GM23248 (cell line): ENCODE measurements at regions not wholly inside any gene's neighbourhood (a gene's known extent, or its start where the extent isn't known, plus 50 kb on each side); places are given as distances from the start of the nearest gene placed in this dataset.

ENCODE experiments used
- DNase-seq: peaks from one replicate; pipeline ENCODE4 v3.0.0-alpha.2; 2015
- H2AFZ ChIP-seq: fragments of 200-600 bp; sonication (generic); 2 replicates; pipeline ENCODE4 v1.6.1; 2016; ENCODE audit warnings: antibody characterized with exemption
- H3F3A ChIP-seq: fragments of 200-600 bp; sonication (generic); 2 replicates; pipeline ENCODE4 v1.6.1; 2016; ENCODE audit warnings: mild to moderate bottlenecking, antibody characterized with exemption, mixed run types; ENCODE audit not compliant: insufficient read depth
- H3K27ac ChIP-seq: fragments of 200-600 bp; sonication (generic); 2 replicates; pipeline ENCODE4 v1.5.1; 2016; ENCODE audit warnings: mild to moderate bottlenecking
- H3K27me3 ChIP-seq: fragments of 200-600 bp; sonication (generic); replicated peaks from 2 replicates; pipeline ENCODE4 v1.6.1; 2016; ENCODE audit warnings: mild to moderate bottlenecking; ENCODE audit not compliant: insufficient read depth
- H3K36me3 ChIP-seq: fragments of 200-600 bp; sonication (generic); 2 replicates; pipeline ENCODE4 v1.6.1; 2016; ENCODE audit warnings: low read depth, mild to moderate bottlenecking
- H3K4me1 ChIP-seq: fragments of 200-600 bp; sonication (generic); 2 replicates; pipeline ENCODE4 v1.6.1; 2016; ENCODE audit warnings: mild to moderate bottlenecking; ENCODE audit not compliant: insufficient read depth
- H3K4me2 ChIP-seq: fragments of 200-600 bp; sonication (generic); one replicate; pipeline ENCODE4 v1.6.1; 2016; ENCODE audit warnings: mild to moderate bottlenecking; ENCODE audit not compliant: unreplicated experiment
- H3K4me3 ChIP-seq: fragments of 200-600 bp; sonication (generic); 2 replicates; pipeline ENCODE4 v1.5.1; 2016; ENCODE audit warnings: mild to moderate bottlenecking
- H3K79me2 ChIP-seq: fragments of 200-600 bp; sonication (generic); 2 replicates; pipeline ENCODE4 v1.6.1; 2016; ENCODE audit warnings: mild to moderate bottlenecking; ENCODE audit not compliant: insufficient read depth
- H3K9ac ChIP-seq: fragments of 200-600 bp; sonication (generic); 2 replicates; pipeline ENCODE4 v1.6.1; 2016; ENCODE audit warnings: mild to moderate bottlenecking
- H3K9me2 ChIP-seq: fragments of 200-600 bp; sonication (generic); 2 replicates; pipeline ENCODE4 v1.6.1; 2016; ENCODE audit warnings: mixed run types, mild to moderate bottlenecking, moderate library complexity; ENCODE audit not compliant: insufficient read depth
- H3K9me3 ChIP-seq: fragments of 200-600 bp; sonication (generic); one replicate; pipeline ENCODE4 v1.6.1; 2017; ENCODE audit warnings: low read depth
- H4K20me1 ChIP-seq: fragments of 200-600 bp; sonication (generic); 2 replicates; pipeline ENCODE4 v1.6.0; 2016; ENCODE audit not compliant: insufficient read depth
- EZH2 ChIP-seq: fragments of 200-600 bp; sonication (generic); IDR thresholded peaks from 2 replicates; pipeline ENCODE4 v1.6.1; 2018; ENCODE audit warnings: antibody characterized with exemption, mild to moderate bottlenecking; ENCODE audit not compliant: insufficient read depth, poor library complexity, severe bottlenecking
- EZH2phosphoT487 ChIP-seq: fragments of 200-600 bp; sonication (generic); IDR thresholded peaks from 2 replicates; pipeline ENCODE4 v1.6.1; 2018; ENCODE audit warnings: antibody characterized with exemption, moderate library complexity, mild to moderate bottlenecking, low read depth; ENCODE audit not compliant: insufficient read depth
- WGBS, 2 experiments: methylation state at CpG; one replicate each; pipeline ENCODE4 v1.1.6; 2015 to 2017; ENCODE audit warnings: low lambda C conversion rate in 2 of 2, low coverage in 1 of 2; ENCODE audit errors: missing lambda C conversion rate in 2 of 2; 5-methylcytosine and 5-hydroxymethylcytosine counted together
- in situ Hi-C: fragments of 300-500 bp; cut with MboI; formaldehyde crosslinking; loops from 2 replicates; pipeline ENCODE4 v1.15.0; 2020

DNA sequence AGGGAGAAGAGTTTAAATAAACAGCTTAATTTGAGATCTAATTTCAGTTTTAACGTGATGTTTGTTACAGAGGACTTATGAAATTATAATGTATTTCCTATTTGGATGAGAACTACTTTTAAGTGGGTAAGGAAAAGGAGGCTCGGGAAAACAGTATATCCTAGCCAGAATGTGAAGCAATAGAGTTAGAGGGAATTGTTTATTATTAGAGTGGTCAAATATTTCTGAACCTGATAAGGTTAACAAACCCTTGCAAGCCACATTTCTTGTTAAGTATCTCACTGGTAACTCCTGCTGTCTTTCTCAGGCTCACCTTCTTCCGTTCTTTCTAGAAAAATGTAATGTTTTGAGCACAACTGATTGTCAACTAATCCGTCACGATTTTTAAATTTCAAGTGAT lies 335.1 kb upstream of the MBL2 start:
- Histone ChIP-seq H3K9me3 (no peaks in the 10 kb centered on the region), H3K79me2 (no peaks in the 10 kb centered on the region), H3K27me3 (no peaks in the 10 kb centered on the region), H3K36me3 (no peaks in the 10 kb centered on the region), H3K4me2 (no peak overlapping the region), H3F3A (no peaks in the 10 kb centered on the region), H4K20me1 (no peaks in the 10 kb centered on the region), H3K4me1 (no peaks in the 10 kb centered on the region), H3K9ac (no peak overlapping the region), H2AFZ (no peak overlapping the region), H3K4me3 (no peak overlapping the region), H3K27ac (no peak overlapping the region), H3K9me2 (no peaks in the 10 kb centered on the region)
- WGBS, 2 experiments: 17 to 20% methylated on average over 5 of the region's 5 CpGs
- no peak for TF ChIP-seq EZH2
- in situ Hi-C loops: no loop called here
- DNase-seq: no peak

DNA sequence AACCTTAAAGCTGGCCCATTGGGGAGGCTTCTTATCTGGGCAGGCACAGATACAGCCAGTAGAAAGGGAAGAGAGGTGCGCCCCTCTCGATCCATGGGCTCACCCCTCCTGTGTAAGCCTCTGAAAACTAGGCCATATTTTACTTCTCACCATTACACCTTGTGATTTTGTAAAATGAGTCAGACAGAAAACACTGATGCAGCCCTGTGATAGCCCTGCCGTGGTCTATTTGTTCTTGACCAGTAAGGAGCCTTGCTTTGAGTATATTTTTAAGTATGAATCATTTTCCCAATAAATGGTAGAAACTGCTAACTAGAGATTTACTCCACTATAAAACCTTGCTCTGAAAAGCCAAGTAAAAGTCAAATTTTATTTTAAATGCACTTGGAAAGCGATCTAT lies 329.8 kb upstream of the MBL2 start:
- no peaks in the 10 kb centered on the region for H3K9me2 ChIP-seq
- H3K9ac ChIP-seq: no peak overlapping the region
- no peaks in the 10 kb centered on the region for H3K9me3 ChIP-seq
- H4K20me1 ChIP-seq: no peaks in the 10 kb centered on the region
- no peak for DNase-seq
- no peaks in the 10 kb centered on the region for H3K36me3 ChIP-seq
- H3K27me3 ChIP-seq: no peaks in the 10 kb centered on the region
- no peak overlapping the region for H2AFZ ChIP-seq
- WGBS, 2 experiments: 27% methylated on average over 4 of the region's 4 CpGs
- no peaks in the 10 kb centered on the region for H3K4me1 ChIP-seq
- H3K4me2 ChIP-seq: no peak overlapping the region
- H3K79me2 ChIP-seq: no peaks in the 10 kb centered on the region
- H3K4me3 ChIP-seq: no peak overlapping the region
- TF ChIP-seq EZH2phosphoT487: no peak
- TF ChIP-seq EZH2: no peak
- H3F3A ChIP-seq: no peaks in the 10 kb centered on the region
- in situ Hi-C loops: no loop called here
- no peak overlapping the region for H3K27ac ChIP-seq

DNA sequence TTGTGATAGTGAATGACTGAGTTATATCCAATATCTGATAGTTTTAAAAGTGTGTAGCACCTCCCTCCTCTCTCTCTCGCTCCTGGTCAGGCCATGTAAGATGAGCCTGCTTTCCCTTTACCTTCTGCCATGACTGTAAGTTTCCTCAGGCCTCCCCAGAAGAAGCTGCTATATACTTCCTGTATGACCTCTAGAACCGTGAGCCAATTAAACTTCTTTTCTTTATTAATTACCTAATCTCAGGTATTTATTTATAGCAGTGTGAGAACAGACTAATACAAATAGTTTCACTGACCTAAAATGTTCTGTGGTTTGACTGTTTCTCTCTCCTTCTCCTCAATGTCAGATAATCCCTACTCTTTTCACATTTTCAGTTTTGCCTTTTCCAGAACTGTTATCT lies 321.3 kb upstream of the MBL2 start:
- H3K9me3 ChIP-seq: no peaks in the 10 kb centered on the region
- 5 to 8% methylated on average over 2 of the region's 2 CpGs for WGBS, 2 experiments
- no peaks in the 10 kb centered on the region for H4K20me1 ChIP-seq
- H3K27me3 ChIP-seq: no peaks in the 10 kb centered on the region
- no peaks in the 10 kb centered on the region for H3K4me1 ChIP-seq
- no peaks in the 10 kb centered on the region for H3K79me2 ChIP-seq
- H3K4me3 ChIP-seq: no peak overlapping the region
- H3K9ac ChIP-seq: no peak overlapping the region
- H3K36me3 ChIP-seq: no peaks in the 10 kb centered on the region
- no peak overlapping the region for H3K4me2 ChIP-seq
- H3K9me2 ChIP-seq: no peaks in the 10 kb centered on the region
- no peak for DNase-seq
- no peak overlapping the region for H2AFZ ChIP-seq
- no peaks in the 10 kb centered on the region for H3F3A ChIP-seq
- in situ Hi-C loops: no loop called here
- TF ChIP-seq EZH2: no peak
- TF ChIP-seq EZH2phosphoT487: no peak
- H3K27ac ChIP-seq: no peak overlapping the region

DNA sequence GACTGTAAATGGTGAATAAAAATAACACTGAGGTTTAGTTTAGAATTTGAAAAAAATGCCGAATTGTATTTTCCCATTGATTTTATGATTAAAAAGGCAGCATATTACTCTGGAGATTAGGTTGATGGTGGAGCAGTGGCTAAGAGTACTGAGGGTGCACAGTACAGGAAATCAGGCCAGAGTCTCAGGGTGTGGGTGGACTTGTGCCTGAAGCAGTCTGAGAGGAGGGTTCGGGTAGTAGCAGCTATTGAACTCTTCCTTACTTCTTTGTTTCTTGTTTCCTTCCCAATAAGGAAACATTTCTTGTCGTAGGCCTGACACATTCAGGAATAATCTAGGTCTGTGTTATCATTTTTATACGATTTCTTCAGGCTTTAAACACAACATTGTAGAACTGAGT lies 319.0 kb upstream of the MBL2 start:
- Histone ChIP-seq H3K4me2 (no peak overlapping the region), H3K79me2 (no peaks in the 10 kb centered on the region), H3K36me3 (no peaks in the 10 kb centered on the region), H3K9ac (no peak overlapping the region), H3K4me3 (no peak overlapping the region), H3K27ac (no peak overlapping the region), H3K9me2 (no peaks in the 10 kb centered on the region), H3K4me1 (no peaks in the 10 kb centered on the region), H3K27me3 (no peaks in the 10 kb centered on the region), H3F3A (no peaks in the 10 kb centered on the region), H3K9me3 (no peaks in the 10 kb centered on the region), H4K20me1 (no peaks in the 10 kb centered on the region), H2AFZ (no peak overlapping the region)
- WGBS, 2 experiments: 7 to 16% methylated on average over 4 of the region's 4 CpGs
- no peak for DNase-seq
- in situ Hi-C loops: no loop called here
- TF ChIP-seq EZH2 (no peak), EZH2phosphoT487 (no peak)

DNA sequence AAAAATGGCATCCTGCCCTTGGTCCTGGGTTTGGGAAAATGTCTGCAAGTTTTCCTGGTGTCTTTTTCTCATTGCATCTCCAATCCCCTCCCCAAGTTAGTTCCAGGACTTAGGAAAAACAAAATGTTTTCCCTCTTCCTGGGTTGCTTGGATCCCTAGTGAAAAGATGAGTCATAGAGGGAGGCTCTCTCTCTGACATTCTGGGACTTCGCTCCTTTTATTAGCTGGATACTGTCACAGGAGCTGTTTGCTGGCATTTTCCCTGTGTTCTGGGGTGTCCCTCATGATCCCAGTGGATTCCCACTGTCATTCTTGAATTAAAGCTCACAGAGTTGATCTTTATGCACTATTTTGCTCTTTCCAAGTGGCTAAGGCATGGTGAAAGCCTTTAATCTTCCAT lies 316.4 kb upstream of the MBL2 start:
- no peak for DNase-seq
- no peaks in the 10 kb centered on the region for H3K79me2 ChIP-seq
- no peak overlapping the region for H3K4me3 ChIP-seq
- H3K4me1 ChIP-seq: no peaks in the 10 kb centered on the region
- no peaks in the 10 kb centered on the region for H3K9me2 ChIP-seq
- no peaks in the 10 kb centered on the region for H3K27me3 ChIP-seq
- no peak overlapping the region for H3K27ac ChIP-seq
- H3K36me3 ChIP-seq: no peaks in the 10 kb centered on the region
- no peak for TF ChIP-seq EZH2
- TF ChIP-seq EZH2phosphoT487: no peak
- no peaks in the 10 kb centered on the region for H4K20me1 ChIP-seq
- no peak overlapping the region for H3K9ac ChIP-seq
- H2AFZ ChIP-seq: no peak overlapping the region
- whole genome bisulfite sequencing, 2 experiments: 0 to 3% methylated on average over 1 of the region's 1 CpG
- H3K9me3 ChIP-seq: no peaks in the 10 kb centered on the region
- H3K4me2 ChIP-seq: no peak overlapping the region
- no peaks in the 10 kb centered on the region for H3F3A ChIP-seq
- in situ Hi-C loops: no loop called here
